ENCODE measurements at regions not wholly inside any gene's neighbourhood (a gene's known extent, or its start where the extent isn't known, plus 50 kb on each side); places are given as distances from the start of the nearest gene placed in this dataset.

DNA sequence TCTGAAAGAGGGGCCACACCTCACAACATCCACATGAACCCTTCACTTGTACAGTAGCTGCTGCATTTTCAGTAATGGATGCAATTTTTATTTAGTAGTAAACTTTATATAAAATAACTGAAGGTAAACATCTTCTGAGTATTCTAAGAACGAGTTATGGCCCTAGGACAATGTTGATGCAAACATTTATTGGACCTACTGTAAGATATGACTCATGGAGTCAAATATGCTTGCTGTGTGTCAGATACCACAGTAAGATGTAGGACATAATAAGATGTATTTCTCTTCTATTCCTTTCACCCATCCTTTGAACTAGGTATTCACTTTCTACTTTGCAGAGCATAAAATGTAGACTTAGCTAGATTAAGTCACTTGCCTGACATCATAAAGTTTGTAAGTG, 87.6 kb downstream of the TEX13C start:
- Histone ChIP-seq H3K9ac (ENCODE audit: low read length) (no peak overlapping the region), H3K36me3 (replicated peaks; ENCODE audit: insufficient read depth, low read length) (no peaks in the 10 kb centered on the region), H3K27me3 (replicated peaks; ENCODE audit: insufficient read depth, low read length) (no peaks in the 10 kb centered on the region), H3K4me3 (ENCODE audit: low read length) (no peak overlapping the region), H3K4me1 (ENCODE audit: low read length) (no peaks in the 10 kb centered on the region), H3K27ac (ENCODE audit: low read length) (no peak overlapping the region), H3K9me3 (replicated peaks; ENCODE audit: insufficient read depth, low read length) (no peaks in the 10 kb centered on the region; the same call in 1 of the 2 replicates), H3K4me2 (ENCODE audit: low read depth, low read length) (no peak overlapping the region), H3K79me2 (ENCODE audit: low read length) (no peaks in the 10 kb centered on the region), H3K9me2 (replicated peaks; ENCODE audit: insufficient read depth, low read length) (no peaks in the 10 kb centered on the region), H4K20me1 (ENCODE audit: insufficient read depth, low read length) (no peaks in the 10 kb centered on the region), H3F3A (ENCODE audit: insufficient read depth, low read length) (no peaks in the 10 kb centered on the region), H2AFZ (ENCODE audit: low read length) (no peak overlapping the region)
- no peak for DNase-seq
- no peak for TF ChIP-seq EZH2phosphoT487 (IDR thresholded peaks at IDR 0.05; ENCODE audit: low read length)
- TF ChIP-seq, protein P1, sequence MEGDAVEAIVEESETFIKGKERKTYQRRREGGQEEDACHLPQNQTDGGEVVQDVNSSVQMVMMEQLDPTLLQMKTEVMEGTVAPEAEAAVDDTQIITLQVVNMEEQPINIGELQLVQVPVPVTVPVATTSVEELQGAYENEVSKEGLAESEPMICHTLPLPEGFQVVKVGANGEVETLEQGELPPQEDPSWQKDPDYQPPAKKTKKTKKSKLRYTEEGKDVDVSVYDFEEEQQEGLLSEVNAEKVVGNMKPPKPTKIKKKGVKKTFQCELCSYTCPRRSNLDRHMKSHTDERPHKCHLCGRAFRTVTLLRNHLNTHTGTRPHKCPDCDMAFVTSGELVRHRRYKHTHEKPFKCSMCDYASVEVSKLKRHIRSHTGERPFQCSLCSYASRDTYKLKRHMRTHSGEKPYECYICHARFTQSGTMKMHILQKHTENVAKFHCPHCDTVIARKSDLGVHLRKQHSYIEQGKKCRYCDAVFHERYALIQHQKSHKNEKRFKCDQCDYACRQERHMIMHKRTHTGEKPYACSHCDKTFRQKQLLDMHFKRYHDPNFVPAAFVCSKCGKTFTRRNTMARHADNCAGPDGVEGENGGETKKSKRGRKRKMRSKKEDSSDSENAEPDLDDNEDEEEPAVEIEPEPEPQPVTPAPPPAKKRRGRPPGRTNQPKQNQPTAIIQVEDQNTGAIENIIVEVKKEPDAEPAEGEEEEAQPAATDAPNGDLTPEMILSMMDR (IDR thresholded peaks at IDR 0.05; ENCODE audit: low read length): no peak
- no peak for TF ChIP-seq EZH2 (optimal IDR thresholded peaks at IDR 0.05; ENCODE audit: low read depth, low read length)

DNA sequence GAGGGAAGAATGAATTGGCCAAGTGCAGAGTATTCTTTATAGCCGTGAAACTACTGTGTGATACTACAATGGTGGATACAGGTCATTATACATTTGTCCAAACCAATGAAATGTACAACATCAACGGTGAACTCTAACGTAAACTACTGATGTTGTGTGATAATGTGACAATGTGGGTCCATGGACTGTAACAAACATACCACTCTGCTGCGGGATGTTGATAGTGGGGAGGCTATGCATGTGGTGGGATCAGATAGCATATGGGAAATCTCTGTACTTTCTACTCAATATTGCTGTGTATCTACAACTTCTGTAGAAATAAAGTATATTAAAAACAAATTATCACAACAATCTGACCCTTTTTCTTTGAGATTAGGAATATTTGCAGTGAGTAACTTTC, 101.1 kb downstream of the TEX13C start:
- no peaks in the 10 kb centered on the region for H3K27me3 ChIP-seq (replicated peaks; ENCODE audit: insufficient read depth, low read length)
- H3K4me2 ChIP-seq (ENCODE audit: low read depth, low read length): no peak overlapping the region
- H4K20me1 ChIP-seq (ENCODE audit: insufficient read depth, low read length): no peaks in the 10 kb centered on the region
- no peak overlapping the region for H3K27ac ChIP-seq (ENCODE audit: low read length)
- no peaks in the 10 kb centered on the region for H3K9me2 ChIP-seq (replicated peaks; ENCODE audit: insufficient read depth, low read length)
- DNase-seq: no peak
- no peaks in the 10 kb centered on the region for H3K36me3 ChIP-seq (replicated peaks; ENCODE audit: insufficient read depth, low read length)
- H3K79me2 ChIP-seq (ENCODE audit: low read length): no peaks in the 10 kb centered on the region
- H3K4me3 ChIP-seq (ENCODE audit: low read length): no peak overlapping the region
- H3K4me1 ChIP-seq (ENCODE audit: low read length): no peaks in the 10 kb centered on the region
- no peak overlapping the region for H3K9ac ChIP-seq (ENCODE audit: low read length)
- no peak overlapping the region for H2AFZ ChIP-seq (ENCODE audit: low read length)
- TF ChIP-seq, protein P1 (IDR thresholded peaks at IDR 0.05; ENCODE audit: low read length): no peak
- TF ChIP-seq EZH2 (optimal IDR thresholded peaks at IDR 0.05; ENCODE audit: low read depth, low read length) (no peak), EZH2phosphoT487 (IDR thresholded peaks at IDR 0.05; ENCODE audit: low read length) (no peak)
- H3K9me3 ChIP-seq (replicated peaks; ENCODE audit: insufficient read depth, low read length): no peaks in the 10 kb centered on the region
- no peaks in the 10 kb centered on the region for H3F3A ChIP-seq (ENCODE audit: insufficient read depth, low read length)

DNA sequence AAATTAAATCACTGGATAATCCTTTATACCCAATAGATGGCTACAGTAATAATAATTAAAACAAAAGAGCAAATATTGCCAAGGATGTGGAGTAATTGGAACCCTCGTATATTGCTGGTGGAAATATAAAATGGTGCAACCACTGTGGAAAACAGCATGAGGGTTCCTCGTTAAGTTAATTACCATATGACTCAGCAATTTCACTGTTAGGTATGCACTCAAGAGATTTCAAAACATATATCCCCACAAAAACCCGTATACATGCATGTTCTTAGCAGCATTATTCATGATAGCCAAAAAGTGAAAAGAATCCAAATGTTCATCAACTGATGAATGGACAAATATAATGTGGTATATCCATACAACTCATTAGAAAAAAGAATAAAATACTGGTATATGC, 103.3 kb downstream of the TEX13C start:
- Histone ChIP-seq H3K9ac (ENCODE audit: low read length) (no peak overlapping the region), H4K20me1 (ENCODE audit: insufficient read depth, low read length) (no peaks in the 10 kb centered on the region), H3K79me2 (ENCODE audit: low read length) (no peaks in the 10 kb centered on the region), H3K4me2 (ENCODE audit: low read depth, low read length) (no peak overlapping the region), H3K27ac (ENCODE audit: low read length) (no peak overlapping the region), H3K4me1 (ENCODE audit: low read length) (no peaks in the 10 kb centered on the region), H3K9me3 (replicated peaks; ENCODE audit: insufficient read depth, low read length) (no peaks in the 10 kb centered on the region), H3K9me2 (replicated peaks; ENCODE audit: insufficient read depth, low read length) (no peaks in the 10 kb centered on the region), H3K27me3 (replicated peaks; ENCODE audit: insufficient read depth, low read length) (no peaks in the 10 kb centered on the region), H3K4me3 (ENCODE audit: low read length) (no peak overlapping the region), H3K36me3 (replicated peaks; ENCODE audit: insufficient read depth, low read length) (no peaks in the 10 kb centered on the region), H3F3A (ENCODE audit: insufficient read depth, low read length) (no peaks in the 10 kb centered on the region), H2AFZ (ENCODE audit: low read length) (no peak overlapping the region)
- DNase-seq: no peak
- no peak for TF ChIP-seq EZH2 (optimal IDR thresholded peaks at IDR 0.05; ENCODE audit: low read depth, low read length)
- no peak for TF ChIP-seq EZH2phosphoT487 (IDR thresholded peaks at IDR 0.05; ENCODE audit: low read length)

DNA sequence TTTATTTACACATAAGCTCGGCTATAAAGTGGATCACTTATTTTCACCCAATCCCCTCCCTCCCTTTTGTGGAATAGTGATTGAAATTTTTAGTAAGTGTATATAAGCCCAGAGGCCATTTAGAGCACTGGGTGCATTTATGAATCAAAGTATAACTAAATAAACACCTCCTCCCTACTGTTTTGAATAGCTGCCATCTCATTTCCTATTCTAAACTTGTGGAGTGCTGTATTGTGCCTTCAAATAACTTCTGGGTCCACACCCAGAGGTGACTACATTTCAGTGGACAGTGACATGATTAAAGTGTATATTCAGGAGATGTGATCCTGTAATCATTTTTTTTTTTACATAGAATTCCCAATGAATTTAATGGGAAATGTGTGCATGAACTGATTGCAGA, 104.9 kb downstream of the TEX13C start:
- H3K4me3 ChIP-seq (ENCODE audit: low read length): no peak overlapping the region
- H3K9ac ChIP-seq (ENCODE audit: low read length): no peak overlapping the region
- TF ChIP-seq, protein P1 (IDR thresholded peaks at IDR 0.05; ENCODE audit: low read length): no peak
- TF ChIP-seq EZH2 (optimal IDR thresholded peaks at IDR 0.05; ENCODE audit: low read depth, low read length): no peak
- no peak for TF ChIP-seq EZH2phosphoT487 (IDR thresholded peaks at IDR 0.05; ENCODE audit: low read length)

More for the DNA sequence above, 104.9 kb downstream of the TEX13C start:
- H3K4me2 ChIP-seq (ENCODE audit: low read depth, low read length): no peak overlapping the region
- no peaks in the 10 kb centered on the region for H3K79me2 ChIP-seq (ENCODE audit: low read length)
- no peaks in the 10 kb centered on the region for H4K20me1 ChIP-seq (ENCODE audit: insufficient read depth, low read length)
- no peak overlapping the region for H3K27ac ChIP-seq (ENCODE audit: low read length)
- H3K27me3 ChIP-seq (replicated peaks; ENCODE audit: insufficient read depth, low read length): no peaks in the 10 kb centered on the region
- H3K4me1 ChIP-seq (ENCODE audit: low read length): no peaks in the 10 kb centered on the region
- DNase-seq: no peak
- H3K36me3 ChIP-seq (replicated peaks; ENCODE audit: insufficient read depth, low read length): no peaks in the 10 kb centered on the region
- H2AFZ ChIP-seq (ENCODE audit: low read length): no peak overlapping the region
- no peaks in the 10 kb centered on the region for H3K9me2 ChIP-seq (replicated peaks; ENCODE audit: insufficient read depth, low read length)
- no peaks in the 10 kb centered on the region for H3F3A ChIP-seq (ENCODE audit: insufficient read depth, low read length)
- H3K9me3 ChIP-seq (replicated peaks; ENCODE audit: insufficient read depth, low read length): no peaks in the 10 kb centered on the region

Measured in MM.1S (cell line).